ENCODE measurements at regions not wholly inside any gene's neighbourhood (a gene's known extent, or its start where the extent isn't known, plus 50 kb on each side); places are given as distances from the start of the nearest gene placed in this dataset.

GRCh38 chr14:43591776-43592175, 915.3 kb downstream of the FSCB start:
- no peak for DNase-seq

DNA sequence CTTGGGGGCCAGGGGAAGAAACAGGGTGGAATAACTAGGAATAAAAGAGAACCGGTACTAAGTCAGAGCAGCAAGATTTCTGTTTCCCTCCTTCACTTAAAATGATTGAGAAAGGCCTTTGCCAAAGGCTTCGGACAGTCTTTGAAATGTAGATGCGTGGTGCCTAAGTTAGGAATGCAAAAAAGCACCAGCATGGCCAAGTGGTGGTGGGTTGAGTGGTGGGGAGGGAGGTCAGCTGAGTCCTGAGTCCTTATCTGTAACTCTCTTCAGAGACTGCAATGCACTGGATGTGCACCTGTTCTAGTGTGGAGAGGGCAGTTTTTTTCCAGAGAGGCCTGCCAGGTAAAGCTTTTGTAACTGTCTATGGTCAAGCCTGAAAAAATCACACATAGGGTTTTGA, 919.9 kb downstream of the FSCB start:
- WGBS (ENCODE audit: insufficient coverage) = 87% methylated on average over 2 of the region's 3 CpGs
- no peaks in the 10 kb centered on the region for H3K27me3 ChIP-seq (replicated peaks in 1 of 4; ENCODE audit: control extremely low read depth in 1 of 4, control insufficient read depth in 3 of 4, insufficient read depth in 4 of 4, low read length in 3 of 4)
- Mint-ChIP-seq H3K27me3 (no peaks in the 10 kb centered on the region), H3K4me1 (no peaks in the 10 kb centered on the region), H3K4me3 (no peak overlapping the region), H3K27ac (no peak overlapping the region), H3K9me3 (ENCODE audit: insufficient read depth) (no peaks in the 10 kb centered on the region)
- H3K9me3 ChIP-seq (ENCODE audit: control extremely low read depth in 1 of 3, control insufficient read depth in 2 of 3, insufficient read depth in 1 of 3, low read length in 2 of 3) = peaks cover 0 to 2% (median 0%) of the 10 kb centered on the region in 3 donors
- ATAC-seq (ENCODE audit: low read depth) = no peak
- H3K9ac ChIP-seq (ENCODE audit: low read length) = no peak overlapping the region
- no peaks in the 10 kb centered on the region for H4K20me1 ChIP-seq (ENCODE audit: control insufficient read depth, insufficient read depth, low read length, poor library complexity, severe bottlenecking)
- H2AFZ ChIP-seq (ENCODE audit: insufficient read depth, low read depth, low read length, poor library complexity, severe bottlenecking) = no peak overlapping the region
- no peaks in the 10 kb centered on the region for H3K79me2 ChIP-seq (ENCODE audit: control insufficient read depth, insufficient read depth, low read length)
- no peak for DNase-seq
- ChIA-PET CTCF (no interaction called here), POLR2A (no interaction called here)
- no peak overlapping the region for H3K4me2 ChIP-seq (replicated peaks; ENCODE audit: low read depth, low read length, poor library complexity, severe bottlenecking)
- no peaks in the 10 kb centered on the region for H3K36me3 ChIP-seq (replicated peaks in 1 of 2; ENCODE audit: control extremely low read depth in 1 of 2, control insufficient read depth in 1 of 2, extremely low read depth in 1 of 2, insufficient read depth in 2 of 2, low read length in 1 of 2)
- intact Hi-C loops (cut with micrococcal nuclease) = no loop called here
- H3K4me1 ChIP-seq (ENCODE audit: control insufficient read depth in 2 of 2, insufficient read depth in 2 of 2, low read length in 2 of 2) = no peaks in the 10 kb centered on the region
- no peak for TF ChIP-seq CTCF (IDR thresholded peaks at IDR 0.05)
- no peak for TF ChIP-seq EZH2 (IDR thresholded peaks at IDR 0.05; ENCODE audit: borderline replicate concordance, insufficient read depth, low read depth, low read length, poor library complexity, severe bottlenecking)
- no peak overlapping the region for H3K4me3 ChIP-seq (ENCODE audit: control extremely low read depth in 1 of 5, extremely low read depth in 1 of 5, insufficient read depth in 1 of 5, low read depth in 2 of 5, low read length in 4 of 5)
- no peak overlapping the region for H3K27ac ChIP-seq (ENCODE audit: low read length in 2 of 2)

More at GRCh38 chr14:43591776-43592175, 915.3 kb downstream of the FSCB start:
- Histone ChIP-seq H3K9me3 (ENCODE audit: control extremely low read depth in 1 of 3, control insufficient read depth in 2 of 3, insufficient read depth in 1 of 3, low read length in 2 of 3) (peaks cover 0 to 1% (median 0%) of the 10 kb centered on the region in 3 donors), H4K20me1 (ENCODE audit: control insufficient read depth, insufficient read depth, low read length, poor library complexity, severe bottlenecking) (no peaks in the 10 kb centered on the region), H3K4me3 (ENCODE audit: control extremely low read depth in 1 of 5, extremely low read depth in 1 of 5, insufficient read depth in 1 of 5, low read depth in 2 of 5, low read length in 4 of 5) (no peak overlapping the region), H3K79me2 (ENCODE audit: control insufficient read depth, insufficient read depth, low read length) (no peaks in the 10 kb centered on the region), H3K27ac (ENCODE audit: low read length in 2 of 2) (no peak overlapping the region), H3K27me3 (replicated peaks in 1 of 4; ENCODE audit: control extremely low read depth in 1 of 4, control insufficient read depth in 3 of 4, insufficient read depth in 4 of 4, low read length in 3 of 4) (no peaks in the 10 kb centered on the region), H3K9ac (ENCODE audit: low read length) (no peak overlapping the region), H3K4me1 (ENCODE audit: control insufficient read depth in 2 of 2, insufficient read depth in 2 of 2, low read length in 2 of 2) (no peaks in the 10 kb centered on the region), H3K36me3 (replicated peaks in 1 of 2; ENCODE audit: control extremely low read depth in 1 of 2, control insufficient read depth in 1 of 2, extremely low read depth in 1 of 2, insufficient read depth in 2 of 2, low read length in 1 of 2) (no peaks in the 10 kb centered on the region), H2AFZ (ENCODE audit: insufficient read depth, low read depth, low read length, poor library complexity, severe bottlenecking) (no peak overlapping the region), H3K4me2 (replicated peaks; ENCODE audit: low read depth, low read length, poor library complexity, severe bottlenecking) (no peak overlapping the region)
- intact Hi-C loops (cut with micrococcal nuclease) = no loop called here
- H3K27me3 Mint-ChIP-seq = no peaks in the 10 kb centered on the region
- H3K9me3 Mint-ChIP-seq (ENCODE audit: insufficient read depth) = no peaks in the 10 kb centered on the region
- no CpG with 5 or more reads among the region's 3 CpGs for WGBS (ENCODE audit: insufficient coverage)
- CTCF ChIA-PET = no interaction called here
- POLR2A ChIA-PET = no interaction called here
- ATAC-seq (ENCODE audit: low read depth) = no peak
- H3K4me1 Mint-ChIP-seq = no peaks in the 10 kb centered on the region
- no peak overlapping the region for H3K4me3 Mint-ChIP-seq
- H3K27ac Mint-ChIP-seq = no peak overlapping the region
- TF ChIP-seq EZH2 (IDR thresholded peaks at IDR 0.05; ENCODE audit: borderline replicate concordance, insufficient read depth, low read depth, low read length, poor library complexity, severe bottlenecking) (no peak), CTCF (IDR thresholded peaks at IDR 0.05) (no peak)

All from B cell (primary cell).